ENCODE measurements at regions not wholly inside any gene's neighbourhood (a gene's known extent, or its start where the extent isn't known, plus 50 kb on each side); places are given as distances from the start of the nearest gene placed in this dataset.
"Not testable (repeated sequence)": the region's sequence is repeated elsewhere in the genome, so short reads cannot be mapped to it uniquely, and the experiment has no call there.

GRCh38 chr9:28378231-28378630 lies 805.0 kb upstream of the C9orf72 start:
- DNase-seq = no peak

DNA sequence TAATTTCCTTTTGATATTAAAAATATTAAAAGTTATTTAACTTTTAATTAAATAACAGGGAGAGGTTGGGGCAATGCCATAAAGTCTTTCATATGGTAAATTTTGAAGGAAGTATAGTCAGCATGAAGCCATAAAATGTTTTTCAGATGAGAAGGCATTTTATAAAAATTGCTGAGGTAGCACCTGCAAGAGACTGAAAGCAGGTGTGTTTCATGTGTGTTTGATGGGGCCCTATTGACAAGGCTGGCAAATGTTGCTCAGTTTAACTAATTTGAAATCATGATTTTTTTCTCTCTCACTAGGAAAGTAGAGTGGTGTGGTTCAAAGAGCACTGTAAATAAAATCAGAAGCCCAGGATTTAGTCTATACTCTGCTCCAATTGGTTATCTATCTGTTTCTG lies 805.8 kb upstream of the C9orf72 start:
- no peak for DNase-seq

GRCh38 chr9:28389411-28389810 lies 816.1 kb upstream of the C9orf72 start:
- DNase-seq = no peak

DNA sequence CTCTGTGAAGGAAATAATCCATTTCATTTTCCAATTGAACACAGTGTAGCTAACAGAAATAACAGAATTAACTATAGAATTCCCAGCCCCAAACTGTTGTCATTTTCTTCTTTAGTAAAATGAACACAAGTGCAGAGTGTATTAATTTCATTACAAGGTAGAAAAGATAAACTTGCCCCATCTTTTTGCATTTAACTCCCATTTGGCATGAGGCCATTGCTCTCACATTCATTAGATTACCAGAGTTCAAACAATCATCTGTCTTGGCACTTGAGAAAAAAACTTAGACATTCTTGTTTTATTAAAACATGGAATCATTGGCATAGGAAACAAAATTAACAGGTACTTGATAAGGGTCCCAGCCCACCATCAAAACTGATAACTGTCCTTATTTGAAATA lies 821.5 kb upstream of the C9orf72 start:
- no peak for DNase-seq

DNA sequence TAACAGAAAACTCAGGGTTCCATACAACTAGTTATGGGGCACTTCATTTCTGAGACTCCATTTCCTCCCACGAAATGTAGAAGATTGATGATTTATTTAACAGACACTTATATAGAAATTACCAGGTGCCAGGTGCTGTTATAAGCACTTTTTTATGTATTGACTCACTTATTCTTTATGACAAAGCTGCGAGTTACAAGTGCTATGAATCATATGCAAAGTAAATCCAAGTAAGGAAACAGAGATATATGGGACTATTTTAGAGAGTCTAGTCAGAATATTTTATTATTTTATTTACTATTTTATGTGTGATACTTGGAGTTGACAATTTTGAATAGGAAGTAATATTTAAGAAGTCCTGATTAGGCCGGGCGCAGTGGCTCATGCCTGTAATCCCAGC lies 822.8 kb upstream of the C9orf72 start:
- no peak for DNase-seq

GRCh38 chr9:28407351-28407750 lies 834.1 kb upstream of the C9orf72 start:
- no peak for DNase-seq

DNA sequence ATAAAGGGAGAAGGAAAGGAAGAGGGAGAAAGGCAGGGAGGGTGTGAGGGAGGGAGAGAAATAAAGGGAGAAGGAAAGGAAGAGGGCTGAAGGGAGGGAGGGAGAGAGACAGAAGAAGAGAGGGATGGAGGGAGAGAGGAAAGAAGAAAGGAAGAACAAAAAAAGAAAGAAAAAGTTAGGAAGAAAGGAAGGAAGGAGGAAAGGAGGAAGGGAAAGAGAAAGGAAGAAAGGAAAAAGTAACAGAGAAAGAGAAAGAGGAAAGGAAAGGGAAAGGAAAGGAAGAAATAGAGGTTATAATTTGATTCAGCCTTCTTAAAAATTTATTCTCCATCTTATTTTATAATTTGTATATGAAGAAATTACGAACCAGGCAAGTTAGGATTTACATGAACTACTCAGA lies 836.6 kb upstream of the C9orf72 start:
- no peak for DNase-seq

DNA sequence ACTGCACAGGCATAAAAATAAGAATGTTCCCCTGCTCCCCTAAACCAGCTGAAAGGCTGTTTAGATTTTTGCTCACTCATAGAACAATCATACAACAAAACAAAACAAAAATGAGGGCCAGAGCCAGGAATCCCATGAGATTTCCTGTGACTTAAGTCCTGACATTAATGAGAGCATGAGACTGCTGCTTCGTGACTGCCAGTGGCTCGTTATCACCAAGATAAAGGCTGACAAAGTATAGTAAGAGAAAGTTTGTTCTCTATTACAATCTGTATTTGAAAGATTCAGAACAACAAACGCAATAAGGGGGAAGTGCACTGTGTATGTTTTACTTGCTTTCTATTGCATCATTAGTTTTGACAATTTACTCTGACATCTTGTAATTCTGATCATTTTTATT lies 837.1 kb upstream of the C9orf72 start:
- no peak for DNase-seq

GRCh38 chr9:28413471-28413870 lies 840.2 kb upstream of the C9orf72 start:
- DNase-seq = no peak

GRCh38 chr9:28423255-28423654 lies 850.0 kb upstream of the C9orf72 start:
- DNase-seq = no peak

- no peak for DNase-seq
Observed at GRCh38 chr9:28435456-28435855, 862.2 kb upstream of the C9orf72 start.

- DNase-seq = no peak
Observed at GRCh38 chr9:28439688-28440087, 866.4 kb upstream of the C9orf72 start.

GRCh38 chr9:28443461-28443860 lies 870.2 kb upstream of the C9orf72 start:
- no peak for DNase-seq

- DNase-seq = no peak
Observed at GRCh38 chr9:28444637-28445036, 871.4 kb upstream of the C9orf72 start.

- DNase-seq = no peak
Observed at GRCh38 chr9:28445211-28445610, 871.9 kb upstream of the C9orf72 start.

GRCh38 chr9:28453918-28454317 lies 880.6 kb upstream of the C9orf72 start:
- no peak for DNase-seq

DNA sequence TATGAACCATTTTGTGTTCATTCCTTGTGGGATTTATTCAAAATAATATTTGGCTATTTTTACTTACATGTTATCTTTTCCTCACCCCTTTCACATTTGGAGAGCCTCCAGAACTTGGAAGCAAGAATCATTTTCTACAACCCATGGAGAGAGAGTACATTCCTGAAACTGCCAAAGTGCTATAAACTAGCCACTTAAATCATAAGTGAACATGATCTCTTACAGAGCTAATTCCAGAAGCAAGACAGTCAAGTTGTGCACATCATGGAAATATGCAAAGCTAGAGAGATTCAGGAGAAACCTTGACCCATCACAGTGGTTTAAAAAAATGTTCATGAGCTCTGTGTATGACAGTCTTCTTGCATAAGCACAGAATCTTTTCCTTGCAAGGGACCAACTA lies 883.6 kb upstream of the C9orf72 start:
- DNase-seq = no peak

DNA sequence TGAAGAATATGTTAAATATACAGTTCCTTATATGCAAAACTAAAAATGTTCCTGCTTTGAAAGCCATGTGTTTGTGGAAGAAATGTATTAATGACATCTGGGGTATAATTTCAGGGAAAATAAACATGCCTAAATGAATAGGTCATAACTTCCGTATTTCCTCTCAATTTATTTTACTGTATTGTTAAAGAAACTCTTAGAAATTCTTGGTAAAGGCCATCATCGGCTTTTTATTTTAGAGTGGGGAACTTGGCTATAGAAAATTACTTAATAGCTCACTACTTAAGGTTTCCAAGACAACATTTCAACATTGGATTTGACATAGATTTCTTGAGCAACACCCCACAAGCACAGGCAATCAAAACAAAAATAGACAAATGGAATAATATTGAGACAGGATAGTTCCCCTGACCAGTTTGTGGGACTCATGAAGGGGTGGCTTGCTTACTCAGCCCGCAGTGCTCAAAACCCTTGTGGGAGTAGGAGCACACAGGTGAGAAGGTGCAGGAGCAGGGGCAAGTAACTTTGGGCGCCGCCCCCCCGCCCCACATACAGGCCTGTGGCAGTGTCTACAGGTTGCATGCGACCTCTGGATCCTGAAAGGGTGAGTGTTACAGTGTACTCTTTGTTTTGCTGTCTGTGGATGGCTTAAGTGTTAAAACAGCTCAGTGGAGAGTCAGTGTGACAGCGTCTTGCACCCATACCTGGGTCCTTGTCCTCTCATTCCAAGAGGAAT lies 891.4 kb upstream of the C9orf72 start:
- DNase-seq = no peak

DNA sequence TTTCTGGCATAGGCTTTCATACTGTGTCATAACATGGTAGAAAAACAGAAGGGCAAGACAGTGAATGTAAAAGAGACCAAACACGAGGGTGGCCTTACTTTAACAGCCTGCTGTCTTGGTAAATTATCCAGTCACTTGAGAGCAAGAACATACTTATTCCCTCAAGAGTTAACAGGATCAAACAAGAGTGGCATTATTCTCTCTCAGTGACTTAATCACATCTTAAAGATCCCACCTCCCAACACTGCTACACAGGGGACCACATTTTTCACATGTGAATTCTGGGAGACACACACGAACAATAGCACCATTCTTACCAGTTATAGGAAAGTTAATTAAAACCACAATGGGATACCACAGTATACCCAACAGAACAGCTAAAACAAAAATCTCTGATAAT lies 898.0 kb upstream of the C9orf72 start:
- DNase-seq = no peak

DNA sequence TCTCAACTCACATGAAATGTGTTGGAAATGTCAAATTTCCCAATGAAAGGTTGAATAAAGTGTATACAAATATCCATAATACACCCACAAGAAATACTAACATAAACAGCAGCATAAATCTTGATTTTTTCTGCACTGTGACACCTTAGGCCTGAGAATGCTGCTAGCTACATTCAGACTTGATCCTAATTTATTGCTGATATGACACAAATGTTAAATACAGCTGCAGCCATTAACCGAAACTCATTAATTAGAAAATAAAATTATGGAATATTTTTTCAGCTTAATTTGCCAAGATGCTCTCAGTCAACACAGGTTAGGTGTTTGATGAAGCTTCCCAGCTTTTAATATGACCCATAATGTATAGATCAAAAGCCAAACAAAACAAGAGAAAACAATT lies 914.3 kb upstream of the C9orf72 start:
- DNase-seq = no peak

- DNase-seq = no peak
Observed at GRCh38 chr9:28491121-28491520, 917.8 kb upstream of the C9orf72 start.

DNA sequence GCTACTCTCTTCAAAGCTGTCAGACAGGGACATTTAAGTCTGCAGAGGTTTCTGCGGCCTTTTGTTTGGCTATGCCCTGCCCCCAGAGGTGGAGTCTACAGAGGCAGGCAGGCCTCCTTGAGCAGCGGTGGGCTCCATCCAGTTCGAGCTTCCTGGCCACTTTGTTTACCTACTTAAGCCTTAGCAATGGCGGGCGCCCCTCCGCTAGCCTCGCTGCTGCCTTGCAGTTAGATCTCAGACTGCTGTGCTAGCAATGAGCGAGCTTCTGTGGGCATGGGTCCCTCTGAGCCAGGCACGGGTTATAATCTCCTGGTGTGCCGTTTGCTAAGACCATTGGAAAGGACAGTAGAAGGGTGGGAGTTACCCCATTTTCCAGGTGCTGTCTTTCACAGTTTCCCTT lies 924.9 kb upstream of the C9orf72 start:
- DNase-seq = not testable (repeated sequence)

DNA sequence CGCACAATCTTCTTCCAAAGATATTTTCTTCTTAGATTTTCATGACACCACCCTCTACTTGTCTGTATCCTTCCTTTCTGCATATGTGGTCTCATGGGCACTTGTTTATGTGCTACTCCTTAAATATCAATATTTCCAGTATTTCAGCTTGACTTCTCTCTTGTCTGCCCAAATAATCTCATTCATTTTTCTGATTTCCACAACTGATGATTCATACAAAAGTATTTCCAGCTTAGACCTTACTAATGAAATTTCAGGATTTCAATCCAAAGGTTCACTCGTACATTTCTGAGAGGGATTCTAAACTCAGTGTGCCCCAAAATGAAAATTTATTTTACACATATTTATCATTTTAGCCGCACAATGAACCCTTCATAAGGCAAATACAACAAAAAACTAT lies 928.9 kb upstream of the C9orf72 start:
- no peak for DNase-seq

- DNase-seq = no peak
Observed at GRCh38 chr9:28502741-28503140, 929.5 kb upstream of the C9orf72 start.

GRCh38 chr9:28503573-28503972 lies 930.3 kb upstream of the C9orf72 start:
- no peak for DNase-seq

GRCh38 chr9:28518439-28518838 lies 945.2 kb upstream of the C9orf72 start:
- no peak for DNase-seq
